ENCODE measurements at regions not wholly inside any gene's neighbourhood (a gene's known extent, or its start where the extent isn't known, plus 50 kb on each side); places are given as distances from the start of the nearest gene placed in this dataset.

- H3K4me1 ChIP-seq (ENCODE audit: control insufficient read depth, insufficient read depth, low read length) = no peaks in the 10 kb centered on the region
- no peaks in the 10 kb centered on the region for H3K36me3 ChIP-seq (ENCODE audit: control insufficient read depth, insufficient read depth, low read length)
- Mint-ChIP-seq H3K4me1 (no peaks in the 10 kb centered on the region), H3K27me3 (ENCODE audit: low read depth in 2 of 2) (no peaks in the 10 kb centered on the region), H3K9me3 (no peaks in the 10 kb centered on the region), H3K4me3 (no peak overlapping the region), H3K36me3 (no peaks in the 10 kb centered on the region), H3K27ac (no peak overlapping the region)
- no peak for DNase-seq
- no peak overlapping the region for H3K27ac ChIP-seq (ENCODE audit: low read length)
- H3K4me3 ChIP-seq (ENCODE audit: low read length) = no peak overlapping the region
- intact Hi-C loops (cut with micrococcal nuclease) = no loop called here
- TF ChIP-seq, protein P1, sequence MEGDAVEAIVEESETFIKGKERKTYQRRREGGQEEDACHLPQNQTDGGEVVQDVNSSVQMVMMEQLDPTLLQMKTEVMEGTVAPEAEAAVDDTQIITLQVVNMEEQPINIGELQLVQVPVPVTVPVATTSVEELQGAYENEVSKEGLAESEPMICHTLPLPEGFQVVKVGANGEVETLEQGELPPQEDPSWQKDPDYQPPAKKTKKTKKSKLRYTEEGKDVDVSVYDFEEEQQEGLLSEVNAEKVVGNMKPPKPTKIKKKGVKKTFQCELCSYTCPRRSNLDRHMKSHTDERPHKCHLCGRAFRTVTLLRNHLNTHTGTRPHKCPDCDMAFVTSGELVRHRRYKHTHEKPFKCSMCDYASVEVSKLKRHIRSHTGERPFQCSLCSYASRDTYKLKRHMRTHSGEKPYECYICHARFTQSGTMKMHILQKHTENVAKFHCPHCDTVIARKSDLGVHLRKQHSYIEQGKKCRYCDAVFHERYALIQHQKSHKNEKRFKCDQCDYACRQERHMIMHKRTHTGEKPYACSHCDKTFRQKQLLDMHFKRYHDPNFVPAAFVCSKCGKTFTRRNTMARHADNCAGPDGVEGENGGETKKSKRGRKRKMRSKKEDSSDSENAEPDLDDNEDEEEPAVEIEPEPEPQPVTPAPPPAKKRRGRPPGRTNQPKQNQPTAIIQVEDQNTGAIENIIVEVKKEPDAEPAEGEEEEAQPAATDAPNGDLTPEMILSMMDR (IDR thresholded peaks at IDR 0.05) = no peak
- peak in 1 of 3 donors; percentile 17 for ATAC-seq
- H3K27me3 ChIP-seq (ENCODE audit: control insufficient read depth, insufficient read depth, low read length) = no peaks in the 10 kb centered on the region
- H3K9me3 ChIP-seq (ENCODE audit: control insufficient read depth, insufficient read depth, low read length) = peaks cover 2% of the 10 kb centered on the region
- 95% methylated on average over 3 of the region's 3 CpGs for WGBS (ENCODE audit: insufficient coverage)
Measured at GRCh38 chr11:115906171-115906570, 402.0 kb upstream of the CADM1 start.

DNA sequence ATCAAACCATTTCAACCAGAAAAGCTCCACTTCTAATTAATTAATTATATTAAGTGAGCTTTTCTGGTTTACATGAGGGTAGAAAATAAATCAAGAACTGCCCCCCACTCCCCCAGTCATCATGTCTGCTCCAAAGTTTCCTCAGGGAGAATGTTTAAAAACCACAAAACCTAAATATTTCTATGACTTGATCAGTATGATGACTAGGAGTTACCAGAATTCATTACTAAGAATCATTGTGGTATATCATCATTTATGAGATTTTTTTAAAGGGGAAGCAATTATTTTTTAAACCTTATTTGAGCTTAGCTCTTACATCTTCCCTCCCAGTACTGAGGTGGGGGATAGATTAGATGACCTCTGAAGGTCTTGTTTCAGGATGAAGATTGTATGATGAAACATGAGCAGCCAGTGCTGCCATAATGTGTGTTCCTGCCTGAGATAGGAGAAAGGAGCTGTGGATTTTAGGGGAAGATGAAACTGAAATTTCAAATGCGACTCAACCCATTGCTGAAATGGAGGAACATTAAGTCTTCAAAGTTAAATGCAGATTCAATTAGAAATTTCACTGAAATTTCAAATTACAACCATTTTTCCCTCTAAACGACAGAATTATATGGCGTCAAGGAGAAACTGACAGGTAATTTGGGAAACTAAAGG lies 401.3 kb upstream of the CADM1 start:
- TF ChIP-seq, protein P1 (IDR thresholded peaks at IDR 0.05) = no peak
- intact Hi-C loops (cut with micrococcal nuclease) = no loop called here
- Mint-ChIP-seq H3K9me3 (no peaks in the 10 kb centered on the region), H3K4me3 (no peak overlapping the region), H3K27ac (no peak overlapping the region), H3K36me3 (no peaks in the 10 kb centered on the region), H3K4me1 (no peaks in the 10 kb centered on the region), H3K27me3 (ENCODE audit: low read depth in 2 of 2) (no peaks in the 10 kb centered on the region)
- ATAC-seq (no peak), DNase-seq (no peak)
- Histone ChIP-seq H3K9me3 (ENCODE audit: control insufficient read depth, insufficient read depth, low read length) (peaks cover 2% of the 10 kb centered on the region), H3K4me3 (ENCODE audit: low read length) (no peak overlapping the region), H3K36me3 (ENCODE audit: control insufficient read depth, insufficient read depth, low read length) (no peaks in the 10 kb centered on the region), H3K27me3 (ENCODE audit: control insufficient read depth, insufficient read depth, low read length) (no peaks in the 10 kb centered on the region), H3K27ac (ENCODE audit: low read length) (no peak overlapping the region), H3K4me1 (ENCODE audit: control insufficient read depth, insufficient read depth, low read length) (no peaks in the 10 kb centered on the region)
- 83% methylated on average over 3 of the region's 3 CpGs for WGBS (ENCODE audit: insufficient coverage)

GRCh38 chr11:115903179-115903578 lies 399.0 kb upstream of the CADM1 start:
- Mint-ChIP-seq H3K27me3 (ENCODE audit: low read depth in 2 of 2) (peaks cover 0 to 2% of the 10 kb centered on the region in 2 donors), H3K9me3 (no peaks in the 10 kb centered on the region), H3K4me1 (no peaks in the 10 kb centered on the region), H3K4me3 (no peak overlapping the region), H3K27ac (no peak overlapping the region), H3K36me3 (no peaks in the 10 kb centered on the region)
- TF ChIP-seq, protein P1 (IDR thresholded peaks at IDR 0.05) = no peak
- Histone ChIP-seq H3K9me3 (ENCODE audit: control insufficient read depth, insufficient read depth, low read length) (peaks cover 2% of the 10 kb centered on the region), H3K27ac (ENCODE audit: low read length) (no peak overlapping the region), H3K27me3 (ENCODE audit: control insufficient read depth, insufficient read depth, low read length) (no peaks in the 10 kb centered on the region), H3K36me3 (ENCODE audit: control insufficient read depth, insufficient read depth, low read length) (no peaks in the 10 kb centered on the region), H3K4me3 (ENCODE audit: low read length) (no peak overlapping the region), H3K4me1 (ENCODE audit: control insufficient read depth, insufficient read depth, low read length) (no peaks in the 10 kb centered on the region)
- intact Hi-C loops (cut with micrococcal nuclease) = no loop called here
- 86% methylated on average over 4 of the region's 4 CpGs for WGBS (ENCODE audit: insufficient coverage)
- ATAC-seq (no peak), DNase-seq (no peak)

DNA sequence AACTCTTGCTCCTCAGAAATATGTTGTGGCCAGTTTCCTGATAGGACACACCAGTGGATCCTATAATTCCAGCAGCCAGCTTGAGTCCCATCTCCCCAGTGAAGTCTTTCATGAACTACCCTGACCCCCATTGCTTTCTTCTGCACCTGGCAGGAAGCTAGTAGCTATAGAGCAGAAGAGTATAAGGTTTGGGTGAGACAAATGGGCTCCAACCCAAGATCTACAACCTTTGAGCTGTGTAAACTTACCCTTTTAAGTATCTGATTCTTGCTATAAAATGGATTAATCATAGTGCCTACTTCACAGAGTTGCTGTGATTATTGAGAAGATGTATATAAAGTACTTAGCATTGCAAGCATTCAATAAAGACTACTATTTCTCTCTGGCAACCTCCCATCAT lies 396.9 kb upstream of the CADM1 start:
- no peak overlapping the region for H3K4me3 ChIP-seq (ENCODE audit: low read length)
- H3K9me3 Mint-ChIP-seq = peaks cover 0 to 3% of the 10 kb centered on the region in 2 donors
- H3K36me3 Mint-ChIP-seq = no peaks in the 10 kb centered on the region
- no peaks in the 10 kb centered on the region for H3K27me3 ChIP-seq (ENCODE audit: control insufficient read depth, insufficient read depth, low read length)
- H3K27ac Mint-ChIP-seq = no peak overlapping the region
- H3K36me3 ChIP-seq (ENCODE audit: control insufficient read depth, insufficient read depth, low read length) = no peaks in the 10 kb centered on the region
- no peak overlapping the region for H3K4me3 Mint-ChIP-seq
- no peak for DNase-seq
- no peaks in the 10 kb centered on the region for H3K4me1 ChIP-seq (ENCODE audit: control insufficient read depth, insufficient read depth, low read length)
- H3K27me3 Mint-ChIP-seq (ENCODE audit: low read depth in 2 of 2) = peaks cover 0 to 2% of the 10 kb centered on the region in 2 donors
- TF ChIP-seq, protein P1 (IDR thresholded peaks at IDR 0.05) = no peak
- H3K4me1 Mint-ChIP-seq = no peaks in the 10 kb centered on the region
- no peak for ATAC-seq
- H3K9me3 ChIP-seq (ENCODE audit: control insufficient read depth, insufficient read depth, low read length) = no peaks in the 10 kb centered on the region
- no peak overlapping the region for H3K27ac ChIP-seq (ENCODE audit: low read length)
- intact Hi-C loops (cut with micrococcal nuclease) = no loop called here
